IMR-90 (cell line): ENCODE measurements at regions not wholly inside any gene's neighbourhood (a gene's known extent, or its start where the extent isn't known, plus 50 kb on each side); places are given as distances from the start of the nearest gene placed in this dataset.

ENCODE experiments used
- ATAC-seq: fragments of 200-7000 bp; cut with Tn5 transposase; 2 replicates; pipeline ENCODE4 v1.9.1; 2020; ENCODE audit warnings: low read depth, mild to moderate bottlenecking, moderate library complexity
- BruUV-seq: library from RNA; stranded (reverse); fragments of 400-500 nt; replicated peaks from 2 replicates; lab custom pipeline; 2021; lab: Mats Ljungman, UMichigan
- CTCF ChIA-PET: fragments of 300-600 bp; formaldehyde crosslinking; extraction: SDS; loops from one replicate; lab custom pipeline; 2021; ENCODE audit warnings: antibody characterized with exemption; lab: Yijun Ruan, JAX
- POLR2A ChIA-PET: fragments of 300-600 bp; sonication (Branson Sonifier 250); formaldehyde crosslinking; loops from one replicate; lab custom pipeline; 2022; ENCODE audit warnings: antibody characterized with exemption; ENCODE audit not compliant: unreplicated experiment; lab: Charles Lee
- DNase-seq: peaks from one replicate; pipeline ENCODE4 v3.0.0; 2013
- H2AFZ ChIP-seq: replicated peaks from 2 replicates; pipeline ENCODE3; 2013; ENCODE audit warnings: low read length, mild to moderate bottlenecking; ENCODE audit not compliant: poor library complexity
- H2AK5ac ChIP-seq: 2 replicates; pipeline ENCODE4 v1.6.1; 2013; ENCODE audit warnings: low read depth, low read length, inconsistent platforms
- H2AK9ac ChIP-seq: replicated peaks from 2 replicates; pipeline ENCODE3; 2013; ENCODE audit warnings: mild to moderate bottlenecking, low read depth, low read length, moderate library complexity; ENCODE audit not compliant: poor library complexity
- H2BK120ac ChIP-seq: 2 replicates; pipeline ENCODE4 v1.6.1; 2013; ENCODE audit warnings: low read depth, low read length, inconsistent platforms
- H2BK15ac ChIP-seq: 3 replicates; pipeline ENCODE4 v1.6.1; 2013; ENCODE audit warnings: low read depth, low read length, inconsistent platforms
- H2BK20ac ChIP-seq: 2 replicates; pipeline ENCODE4 v1.6.1; 2013; ENCODE audit warnings: low read depth, mild to moderate bottlenecking, inconsistent platforms, low read length, moderate library complexity
- H2BK5ac ChIP-seq: 2 replicates; pipeline ENCODE4 v1.6.1; 2013; ENCODE audit warnings: mild to moderate bottlenecking, low read depth, low read length, inconsistent platforms; ENCODE audit not compliant: poor library complexity, severe bottlenecking
- H3K14ac ChIP-seq: replicated peaks from 2 replicates; pipeline ENCODE4 v1.6.1; 2013; ENCODE audit warnings: low read depth, low read length, inconsistent platforms
- H3K18ac ChIP-seq: 2 replicates; pipeline ENCODE4 v1.6.1; 2013; ENCODE audit warnings: low read depth, low read length, control low read depth
- H3K23ac ChIP-seq: 2 replicates; pipeline ENCODE4 v1.6.1; 2013; ENCODE audit warnings: low read depth, low read length, inconsistent platforms
- H3K27ac ChIP-seq: 2 replicates; pipeline ENCODE4 v1.5.1; 2013; ENCODE audit warnings: mild to moderate bottlenecking, control low read depth, low read length; ENCODE audit not compliant: insufficient read depth
- H3K27me3 ChIP-seq: 2 replicates; pipeline ENCODE4 v1.6.1; 2013; ENCODE audit warnings: low read length; ENCODE audit not compliant: control insufficient read depth, insufficient read depth
- H3K36me3 ChIP-seq: 2 replicates; pipeline ENCODE4 v1.6.1; 2013; ENCODE audit warnings: low read length, mixed read lengths; ENCODE audit not compliant: control insufficient read depth, insufficient read depth
- H3K4ac ChIP-seq: 2 replicates; pipeline ENCODE4 v1.6.1; 2013; ENCODE audit warnings: low read depth, low read length, inconsistent platforms
- H3K4me1 ChIP-seq: 2 replicates; pipeline ENCODE4 v1.6.1; 2013; ENCODE audit warnings: low read length, mixed read lengths; ENCODE audit not compliant: control insufficient read depth, insufficient read depth
- H3K4me2 ChIP-seq: 2 replicates; pipeline ENCODE4 v1.6.1; 2013; ENCODE audit warnings: low read depth, mild to moderate bottlenecking, control low read depth, low read length, moderate library complexity
- H3K4me3 ChIP-seq: 2 replicates; pipeline ENCODE4 v1.5.1; 2013; ENCODE audit warnings: low read depth, mild to moderate bottlenecking, control low read depth, low read length, moderate library complexity; ENCODE audit not compliant: insufficient read depth
- H3K56ac ChIP-seq: 2 replicates; pipeline ENCODE4 v1.6.1; 2013; ENCODE audit warnings: low read length, inconsistent platforms; ENCODE audit not compliant: insufficient read depth; ENCODE audit errors: extremely low read depth
- H3K79me1 ChIP-seq, 2 experiments: 2 replicates each; pipeline ENCODE4 v1.6.1; 2013; ENCODE audit warnings: low read length in 2 of 2, inconsistent platforms in 1 of 2, low read depth in 1 of 2
- H3K9ac ChIP-seq: 2 replicates; pipeline ENCODE4 v1.6.1; 2013; ENCODE audit warnings: low read depth, low read length, control low read depth
- H3K9me1 ChIP-seq: 2 replicates; pipeline ENCODE4 v1.6.1; 2013; ENCODE audit warnings: low read length, inconsistent platforms; ENCODE audit not compliant: insufficient read depth
- H3K9me3 ChIP-seq: 2 replicates; pipeline ENCODE4 v1.6.1; 2013; ENCODE audit warnings: low read length; ENCODE audit not compliant: control insufficient read depth, insufficient read depth
- H4K20me1 ChIP-seq: 2 replicates; pipeline ENCODE4 v1.6.1; 2013; ENCODE audit warnings: low read length, inconsistent platforms; ENCODE audit not compliant: insufficient read depth
- H4K5ac ChIP-seq: 2 replicates; pipeline ENCODE4 v1.6.1; 2013; ENCODE audit warnings: mild to moderate bottlenecking, low read depth, low read length, control low read depth
- H4K8ac ChIP-seq, 2 experiments: 2 replicates each; pipeline ENCODE4 v1.6.1; 2013; ENCODE audit warnings: low read depth in 2 of 2, low read length in 2 of 2, control low read depth in 1 of 2, inconsistent platforms in 1 of 2
- H4K91ac ChIP-seq: 2 replicates; pipeline ENCODE4 v1.6.1; 2013; ENCODE audit warnings: low read depth, low read length, inconsistent platforms; ENCODE audit not compliant: insufficient read depth
- BHLHE40 ChIP-seq: fragments of 150-350 bp; IDR thresholded peaks from 2 replicates; pipeline ENCODE4 v1.6.1; 2016; ENCODE audit warnings: mild to moderate bottlenecking, low read depth, low read length
- CEBPB ChIP-seq: IDR thresholded peaks from 2 replicates; pipeline ENCODE4 v1.6.1; 2012; ENCODE audit warnings: low read depth, low read length, improper control_type of control experiment
- CHD1 ChIP-seq: IDR thresholded peaks from 2 replicates; pipeline ENCODE4 v1.6.1; 2012; ENCODE audit warnings: low read depth, low read length, improper control_type of control experiment
- CTCF ChIP-seq: conservative IDR thresholded peaks from 2 replicates; pipeline ENCODE4 v1.5.1; 2012; ENCODE audit warnings: mild to moderate bottlenecking, low read depth, low read length, improper control_type of control experiment
- ELK1 ChIP-seq: fragments of 150-350 bp; IDR thresholded peaks from 2 replicates; pipeline ENCODE4 v1.6.1; 2016; ENCODE audit warnings: low read depth, mild to moderate bottlenecking, low read length, moderate library complexity, borderline replicate concordance
- FOS ChIP-seq: fragments of 150-350 bp; IDR thresholded peaks from 2 replicates; pipeline ENCODE4 v1.6.1; 2016; ENCODE audit warnings: low read depth, low read length
- MAFK ChIP-seq: IDR thresholded peaks from 2 replicates; pipeline ENCODE4 v1.6.1; 2012; ENCODE audit warnings: low read depth, low read length, improper control_type of control experiment
- MAZ ChIP-seq: IDR thresholded peaks from 2 replicates; pipeline ENCODE4 v1.6.1; 2012; ENCODE audit warnings: low read depth, mild to moderate bottlenecking, low read length, improper control_type of control experiment, moderate library complexity, borderline replicate concordance
- NFE2L2 ChIP-seq: fragments of 150-350 bp; IDR thresholded peaks from 2 replicates; pipeline ENCODE4 v1.6.1; 2016; ENCODE audit warnings: low read depth, mild to moderate bottlenecking, low read length
- RAD21 ChIP-seq: IDR thresholded peaks from 2 replicates; pipeline ENCODE4 v1.6.1; 2012; ENCODE audit warnings: low read length, improper control_type of control experiment
- RCOR1 ChIP-seq: IDR thresholded peaks from 2 replicates; pipeline ENCODE4 v1.6.1; 2012; ENCODE audit warnings: mild to moderate bottlenecking, low read length, improper control_type of control experiment; ENCODE audit not compliant: insufficient replicate concordance
- SMC3 ChIP-seq: fragments of 150-350 bp; IDR thresholded peaks from 2 replicates; pipeline ENCODE4 v1.6.1; 2016; ENCODE audit warnings: low read depth, mild to moderate bottlenecking, antibody characterized with exemption, low read length, moderate library complexity
- whole genome bisulfite sequencing, 2 experiments: methylation state at CpG; one replicate each; pipeline versions ENCODE4 v1.1.5 to v1.1.7; 2013; ENCODE audit warnings: missing lambda C conversion rate in 2 of 2; ENCODE audit not compliant: insufficient read length in 1 of 2; ENCODE audit errors: extremely low coverage in 2 of 2; 5-methylcytosine and 5-hydroxymethylcytosine counted together
- dilution Hi-C: fragments of 300-500 bp; cut with HindIII; formaldehyde crosslinking; loops from one replicate; pipeline ENCODE4 v1.14.3; 2018; ENCODE audit warnings: low sequenced_read_pairs; ENCODE audit not compliant: unreplicated experiment
- in situ Hi-C: fragments of 300-500 bp; cut with MboI; formaldehyde crosslinking; loops from 3 replicates; pipeline ENCODE4 v1.14.3; 2019; ENCODE audit warnings: low sequenced_read_pairs, inconsistent platforms, mixed read lengths
- intact Hi-C: fragments of 100-400 bp; cut with micrococcal nuclease; formaldehyde crosslinking; loops from 2 replicates; pipeline ENCODE4 v1.10.0; 2022

GRCh38 chr12:34600592-34601462 is 578.5 kb downstream of the ALG10 start:
- no peaks in the 10 kb centered on the region for H3K79me1 ChIP-seq
- no peak overlapping the region for H3K27ac ChIP-seq
- H3K9ac ChIP-seq, result no peak overlapping the region
- no peak for ATAC-seq
- dilution Hi-C loops (no loop called here), in situ Hi-C loops (no loop called here), intact Hi-C loops (no loop called here)
- no peak for DNase-seq
- H3K4me3 ChIP-seq, result no peak overlapping the region
- no peak overlapping the region for H3K23ac ChIP-seq
- TF ChIP-seq MAZ (no peak), CHD1 (no peak), NFE2L2 (no peak), FOS (no peak), CTCF (no peak), ELK1 (no peak), RCOR1 (no peak), MAFK (no peak), BHLHE40 (no peak), SMC3 (no peak), CEBPB (no peak), RAD21 (no peak)
- 36% methylated on average over 5 of the region's 35 CpGs; no CpG with 5 or more reads in 1 of the 2 experiments for whole genome bisulfite sequencing, 2 experiments
- H3K18ac ChIP-seq, result no peak overlapping the region
- H3K4me1 ChIP-seq, result no peaks in the 10 kb centered on the region
- no peaks in the 10 kb centered on the region for H3K9me1 ChIP-seq
- ChIA-PET POLR2A (no interaction called here), CTCF (no interaction called here)
- H3K9me3 ChIP-seq, result peaks cover 68% of the 10 kb centered on the region
- H3K36me3 ChIP-seq, result no peaks in the 10 kb centered on the region
- H2AFZ ChIP-seq, result no peak overlapping the region
- H4K91ac ChIP-seq, result no peak overlapping the region
- H4K8ac ChIP-seq, result no peak overlapping the region
- no peak overlapping the region for H2AK5ac ChIP-seq
- H2BK15ac ChIP-seq, result no peak overlapping the region
- no peaks in the 10 kb centered on the region for H3K27me3 ChIP-seq
- no peak overlapping the region for H3K4ac ChIP-seq
- no peak overlapping the region for H3K4me2 ChIP-seq
- no peak overlapping the region for H3K14ac ChIP-seq
- no peak overlapping the region for H2AK9ac ChIP-seq
- H2BK5ac ChIP-seq, result no peak overlapping the region
- no TSS peak for BruUV-seq
- H4K20me1 ChIP-seq, result no peaks in the 10 kb centered on the region
- H2BK20ac ChIP-seq, result no peak overlapping the region
- no peak overlapping the region for H3K56ac ChIP-seq
- no peak overlapping the region for H4K5ac ChIP-seq
- no peak overlapping the region for H2BK120ac ChIP-seq
